ENCODE measurements at regions not wholly inside any gene's neighbourhood (a gene's known extent, or its start where the extent isn't known, plus 50 kb on each side); places are given as distances from the start of the nearest gene placed in this dataset.
"Not testable (repeated sequence)": the region's sequence is repeated elsewhere in the genome, so short reads cannot be mapped to it uniquely, and the experiment has no call there.

- DNase-seq: no peak
- no peak overlapping the region for H3K4me3 ChIP-seq (ENCODE audit: low read depth, low read length)
- H3K36me3 ChIP-seq: no peaks in the 10 kb centered on the region
- TF ChIP-seq, protein P1, sequence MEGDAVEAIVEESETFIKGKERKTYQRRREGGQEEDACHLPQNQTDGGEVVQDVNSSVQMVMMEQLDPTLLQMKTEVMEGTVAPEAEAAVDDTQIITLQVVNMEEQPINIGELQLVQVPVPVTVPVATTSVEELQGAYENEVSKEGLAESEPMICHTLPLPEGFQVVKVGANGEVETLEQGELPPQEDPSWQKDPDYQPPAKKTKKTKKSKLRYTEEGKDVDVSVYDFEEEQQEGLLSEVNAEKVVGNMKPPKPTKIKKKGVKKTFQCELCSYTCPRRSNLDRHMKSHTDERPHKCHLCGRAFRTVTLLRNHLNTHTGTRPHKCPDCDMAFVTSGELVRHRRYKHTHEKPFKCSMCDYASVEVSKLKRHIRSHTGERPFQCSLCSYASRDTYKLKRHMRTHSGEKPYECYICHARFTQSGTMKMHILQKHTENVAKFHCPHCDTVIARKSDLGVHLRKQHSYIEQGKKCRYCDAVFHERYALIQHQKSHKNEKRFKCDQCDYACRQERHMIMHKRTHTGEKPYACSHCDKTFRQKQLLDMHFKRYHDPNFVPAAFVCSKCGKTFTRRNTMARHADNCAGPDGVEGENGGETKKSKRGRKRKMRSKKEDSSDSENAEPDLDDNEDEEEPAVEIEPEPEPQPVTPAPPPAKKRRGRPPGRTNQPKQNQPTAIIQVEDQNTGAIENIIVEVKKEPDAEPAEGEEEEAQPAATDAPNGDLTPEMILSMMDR (IDR thresholded peaks at IDR 0.05; ENCODE audit: low read depth, low read length): no peak
- H3K27ac ChIP-seq: no peak overlapping the region
- H3K9me3 ChIP-seq (ENCODE audit: severe bottlenecking): no peaks in the 10 kb centered on the region
- no peaks in the 10 kb centered on the region for H3K27me3 ChIP-seq (ENCODE audit: insufficient read depth, low read depth, severe bottlenecking)
These were observed 554.1 kb downstream of the KCNH5 start for GRCh38 chr14:62491146-62491545.

DNA sequence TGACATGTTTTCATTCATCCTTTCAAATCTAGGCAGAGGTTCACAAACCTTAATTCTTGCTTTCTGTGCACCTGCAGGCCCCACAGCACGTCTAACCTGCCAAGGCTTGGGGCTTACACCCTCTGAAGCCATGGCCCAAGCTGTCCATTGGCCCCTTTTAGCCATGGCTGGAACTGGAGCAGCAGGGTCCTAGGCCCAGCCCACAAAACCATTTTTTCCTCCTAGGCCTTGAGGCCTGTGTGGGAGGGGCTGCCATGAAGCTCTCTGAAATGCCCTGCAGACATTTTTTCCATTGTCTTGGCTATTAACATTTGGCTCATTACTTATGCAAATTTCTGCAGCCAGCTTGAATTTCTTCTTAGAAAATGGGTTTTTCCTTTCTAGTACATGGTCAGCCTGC lies 547.5 kb downstream of the KCNH5 start:
- H3K27me3 ChIP-seq (ENCODE audit: insufficient read depth, low read depth, severe bottlenecking): no peaks in the 10 kb centered on the region
- TF ChIP-seq, protein P1 (IDR thresholded peaks at IDR 0.05; ENCODE audit: low read depth, low read length): no peak
- DNase-seq: no peak
- no peaks in the 10 kb centered on the region for H3K36me3 ChIP-seq
- no peak overlapping the region for H3K27ac ChIP-seq
- no peaks in the 10 kb centered on the region for H3K9me3 ChIP-seq (ENCODE audit: severe bottlenecking)
- no peak overlapping the region for H3K4me3 ChIP-seq (ENCODE audit: low read depth, low read length)

DNA sequence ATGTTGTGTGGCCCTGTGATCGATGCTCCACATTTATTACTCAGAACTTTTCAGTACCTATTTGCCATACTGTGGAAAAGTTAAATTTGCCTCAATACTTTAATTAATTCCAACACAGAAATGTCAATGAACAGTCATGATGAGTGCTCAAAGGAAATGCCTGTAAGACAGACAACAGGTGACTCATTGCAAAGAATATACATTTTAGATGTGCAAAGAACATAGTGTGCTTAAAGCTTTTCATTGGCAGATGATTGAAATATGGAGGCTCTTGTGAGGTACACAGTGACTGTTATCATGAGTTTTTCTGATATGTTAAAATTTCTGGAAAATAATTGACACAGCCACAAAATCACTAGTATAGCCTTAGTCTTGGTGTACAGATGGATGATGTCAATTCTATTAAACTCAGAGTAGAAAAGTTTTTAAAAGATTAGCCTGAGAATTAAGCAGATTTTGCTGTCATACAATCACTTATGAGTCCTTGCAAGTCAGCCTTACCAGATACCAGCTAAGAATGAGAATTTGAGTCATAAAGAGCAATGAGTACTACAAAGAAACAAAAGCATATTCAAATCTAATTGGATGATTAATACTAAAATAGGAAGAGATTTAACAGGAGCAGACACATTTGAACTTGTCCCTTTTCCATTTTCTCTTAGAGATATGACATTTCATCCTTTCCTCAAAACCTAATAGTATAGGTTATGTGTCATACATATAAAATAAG lies 544.1 kb downstream of the KCNH5 start:
- TF ChIP-seq, protein P1 (IDR thresholded peaks at IDR 0.05; ENCODE audit: low read depth, low read length): no peak
- no peaks in the 10 kb centered on the region for H3K9me3 ChIP-seq (ENCODE audit: severe bottlenecking)
- no peak overlapping the region for H3K27ac ChIP-seq
- no peak for DNase-seq
- no peaks in the 10 kb centered on the region for H3K27me3 ChIP-seq (ENCODE audit: insufficient read depth, low read depth, severe bottlenecking)
- no peaks in the 10 kb centered on the region for H3K36me3 ChIP-seq
- no peak overlapping the region for H3K4me3 ChIP-seq (ENCODE audit: low read depth, low read length)

GRCh38 chr14:62505045-62505444 lies 540.2 kb downstream of the KCNH5 start:
- H3K9me3 ChIP-seq (ENCODE audit: severe bottlenecking): no peaks in the 10 kb centered on the region
- no peak overlapping the region for H3K4me3 ChIP-seq (ENCODE audit: low read depth, low read length)
- no peak overlapping the region for H3K27ac ChIP-seq
- no peaks in the 10 kb centered on the region for H3K36me3 ChIP-seq
- H3K27me3 ChIP-seq (ENCODE audit: insufficient read depth, low read depth, severe bottlenecking): no peaks in the 10 kb centered on the region
- TF ChIP-seq, protein P1 (IDR thresholded peaks at IDR 0.05; ENCODE audit: low read depth, low read length): no peak
- no peak for DNase-seq

DNA sequence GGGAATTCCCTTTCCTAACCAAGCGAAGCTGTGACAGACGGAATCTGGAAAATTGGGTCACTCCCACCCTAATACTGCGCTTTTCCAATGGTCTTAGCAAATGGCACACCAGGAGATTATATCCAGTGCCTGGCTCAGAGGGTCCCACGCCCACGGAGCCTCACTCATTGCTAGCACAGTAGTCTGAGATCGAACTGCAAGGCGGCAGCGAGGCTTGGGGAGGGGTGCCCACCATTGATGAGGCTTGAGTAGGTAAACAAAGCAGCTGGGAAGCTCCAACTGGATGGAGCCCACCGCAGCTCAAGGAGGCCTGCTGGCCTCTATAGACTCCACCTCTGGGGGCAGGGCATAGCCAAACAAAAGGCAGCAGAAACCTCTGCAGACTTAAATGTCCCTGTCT lies 523.9 kb downstream of the KCNH5 start:
- H3K36me3 ChIP-seq; DNase-seq; H3K27ac ChIP-seq; H3K27me3 ChIP-seq (ENCODE audit: insufficient read depth, low read depth, severe bottlenecking); H3K9me3 ChIP-seq (ENCODE audit: severe bottlenecking); H3K4me3 ChIP-seq (ENCODE audit: low read depth, low read length): not testable (repeated sequence)

- H3K36me3 ChIP-seq: no peaks in the 10 kb centered on the region
- H3K27ac ChIP-seq: no peak overlapping the region
- TF ChIP-seq, protein P1 (IDR thresholded peaks at IDR 0.05; ENCODE audit: low read depth, low read length): no peak
- no peaks in the 10 kb centered on the region for H3K27me3 ChIP-seq (ENCODE audit: insufficient read depth, low read depth, severe bottlenecking)
- no peak overlapping the region for H3K4me3 ChIP-seq (ENCODE audit: low read depth, low read length)
- no peaks in the 10 kb centered on the region for H3K9me3 ChIP-seq (ENCODE audit: severe bottlenecking)
- no peak for DNase-seq
These were observed 517.0 kb downstream of the KCNH5 start for GRCh38 chr14:62528296-62528695.
